ENCODE measurements at regions not wholly inside any gene's neighbourhood (a gene's known extent, or its start where the extent isn't known, plus 50 kb on each side); places are given as distances from the start of the nearest gene placed in this dataset.

DNA sequence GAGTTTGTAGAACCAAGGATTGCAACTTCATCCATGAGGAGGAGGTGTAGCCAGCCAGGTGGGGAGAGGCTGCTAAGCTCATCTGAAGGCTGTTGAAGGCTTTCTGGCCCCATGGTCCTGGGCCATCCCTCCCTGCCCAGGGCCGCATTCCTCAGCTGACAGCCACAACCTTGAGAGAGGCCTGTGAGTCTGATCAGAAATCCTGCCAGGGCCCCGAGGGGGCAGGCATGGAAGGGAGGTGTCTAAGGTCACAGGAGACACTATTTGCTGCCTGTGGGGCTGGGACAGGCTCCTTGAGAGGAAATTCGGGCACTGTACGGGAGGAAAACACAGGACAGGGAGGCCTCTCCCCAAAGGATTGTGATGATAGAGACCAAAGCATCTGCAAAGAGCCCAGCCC lies 88.1 kb upstream of the IGLL5 start:
- no peak overlapping the region for H2BK20ac ChIP-seq (ENCODE audit: low read depth, low read length, poor library complexity, severe bottlenecking)
- no peak for DNase-seq
- no peak overlapping the region for H3K56ac ChIP-seq (ENCODE audit: insufficient read length, low read depth, low read length)
- no peak overlapping the region for H3T11ph ChIP-seq (ENCODE audit: low read length)
- H3K4me2 ChIP-seq (ENCODE audit: insufficient read depth, insufficient read length, low read length) = no peak overlapping the region
- H2BK120ac ChIP-seq (ENCODE audit: low read depth, low read length, poor library complexity, severe bottlenecking) = no peak overlapping the region
- no peaks in the 10 kb centered on the region for H3K9me3 ChIP-seq (ENCODE audit: control insufficient read depth, low read depth, low read length)
- no peak for TF ChIP-seq CTCF (conservative IDR thresholded peaks at IDR 0.05)
- H3K79me2 ChIP-seq (ENCODE audit: insufficient read depth, low read length) = no peaks in the 10 kb centered on the region
- no peak overlapping the region for H4K91ac ChIP-seq (ENCODE audit: insufficient read length, low read depth, low read length)
- H3K9ac ChIP-seq (ENCODE audit: extremely low read depth, insufficient read length, low read length) = no peak overlapping the region
- no peaks in the 10 kb centered on the region for H3K4me1 ChIP-seq (ENCODE audit: insufficient read depth, low read length)
- no peak overlapping the region for H2AFZ ChIP-seq (ENCODE audit: low read length)
- no CpG with 5 or more reads among the region's 4 CpGs for WGBS (ENCODE audit: extremely low coverage, insufficient read length, low lambda C conversion rate)
- peaks cover 99% of the 10 kb centered on the region for H3K27me3 Mint-ChIP-seq (ENCODE audit: low read depth)
- H3K27ac ChIP-seq (ENCODE audit: insufficient read length, low read depth, low read length) = no peak overlapping the region
- no peak overlapping the region for H3K27ac Mint-ChIP-seq
- H2BK12ac ChIP-seq (ENCODE audit: insufficient read length, low read depth, low read length) = no peak overlapping the region
- no peak overlapping the region for H4K8ac ChIP-seq (replicated peaks; ENCODE audit: insufficient read length, low read depth, low read length)
- H3K4me1 Mint-ChIP-seq = peaks cover 0 to 6% of the 10 kb centered on the region in 2 experiments; a peak in 2 of 4 replicates
- H2BK5ac ChIP-seq (ENCODE audit: insufficient read length, low read length) = no peak overlapping the region
- no peak overlapping the region for H2AK5ac ChIP-seq (ENCODE audit: insufficient read length, low read length)
- peaks cover 9% of the 10 kb centered on the region; the same call in 1 of the 2 replicates for H3K27me3 ChIP-seq (ENCODE audit: insufficient read depth, low read length)
- H3K18ac ChIP-seq (ENCODE audit: insufficient read length, low read depth, low read length) = no peak overlapping the region
- H3K4ac ChIP-seq (ENCODE audit: low read depth, low read length) = no peak overlapping the region
- H3K23me2 ChIP-seq (ENCODE audit: insufficient read length, low read depth, low read length, poor library complexity, severe bottlenecking) = no peaks in the 10 kb centered on the region
- no peak overlapping the region for H3K14ac ChIP-seq (ENCODE audit: insufficient read depth, low read length)
- no peaks in the 10 kb centered on the region for H4K20me1 ChIP-seq (ENCODE audit: control insufficient read depth, insufficient read depth, insufficient read length)
- no peak overlapping the region for H3K23ac ChIP-seq (ENCODE audit: insufficient read length, low read depth, low read length)
- H4K5ac ChIP-seq (ENCODE audit: insufficient read length, low read depth, low read length) = no peak overlapping the region
- H3K4me3 Mint-ChIP-seq = no peak overlapping the region
- no peaks in the 10 kb centered on the region for H3K36me3 Mint-ChIP-seq (ENCODE audit: insufficient read depth in 1 of 3, low read depth in 3 of 3)
- no peaks in the 10 kb centered on the region for H3K79me1 ChIP-seq (ENCODE audit: insufficient read depth, low read depth, low read length, poor library complexity, severe bottlenecking)
- no peaks in the 10 kb centered on the region for H3K9me3 Mint-ChIP-seq
- no peak overlapping the region for H2BK15ac ChIP-seq (ENCODE audit: low read depth, low read length)
